ENCODE measurements at regions not wholly inside any gene's neighbourhood (a gene's known extent, or its start where the extent isn't known, plus 50 kb on each side); places are given as distances from the start of the nearest gene placed in this dataset.

- Histone ChIP-seq H3K4me3 (no peak overlapping the region), H3K9me3 (replicated peaks in 1 of 3) (no peaks in the 10 kb centered on the region), H3K36me3 (replicated peaks in 1 of 2) (no peaks in the 10 kb centered on the region), H3K4me1 (replicated peaks in 1 of 2) (no peaks in the 10 kb centered on the region), H3K27me3 (no peaks in the 10 kb centered on the region), H3K27ac (no peak overlapping the region)
- no peak for TF ChIP-seq CTCF (IDR thresholded peaks at IDR 0.05)
- TF ChIP-seq POLR2A (IDR thresholded peaks at IDR 0.05) = no peak
- WGBS, 4 donors = 46 to 53% (median 48%) methylated on average over 4 of the region's 4 CpGs
- intact Hi-C loops (cut with DNase I) = no loop called here
- no peak for DNase-seq
These were observed 467.0 kb upstream of the POT1 start for GRCh38 chr7:125396466-125397151.

GRCh38 chr7:125391921-125392320 is 462.3 kb upstream of the POT1 start:
- intact Hi-C loops (cut with DNase I) = no loop called here
- no peaks in the 10 kb centered on the region for H3K4me1 ChIP-seq (replicated peaks in 1 of 2)
- 68 to 74% (median 70%) methylated on average over 3 of the region's 3 CpGs for WGBS, 4 donors

GRCh38 chr7:125390981-125391380 is 461.4 kb upstream of the POT1 start:
- no peak overlapping the region for H3K4me3 ChIP-seq
- 37 to 62% (median 44%) methylated on average over 3 of the region's 3 CpGs for WGBS, 4 donors
- intact Hi-C loops (cut with DNase I) = no loop called here
- no peaks in the 10 kb centered on the region for H3K9me3 ChIP-seq (replicated peaks in 1 of 3)
- H3K27ac ChIP-seq = no peak overlapping the region
- no peak for DNase-seq
- no peaks in the 10 kb centered on the region for H3K27me3 ChIP-seq
- no peaks in the 10 kb centered on the region for H3K4me1 ChIP-seq (replicated peaks in 1 of 2)
- TF ChIP-seq POLR2A (IDR thresholded peaks at IDR 0.05) = no peak
- no peak for TF ChIP-seq CTCF (IDR thresholded peaks at IDR 0.05)
- no peaks in the 10 kb centered on the region for H3K36me3 ChIP-seq (replicated peaks in 1 of 2)

More at GRCh38 chr7:125391921-125392320, 462.3 kb upstream of the POT1 start:
- Histone ChIP-seq H3K4me3 (no peak overlapping the region), H3K27ac (no peak overlapping the region), H3K36me3 (replicated peaks in 1 of 2) (no peaks in the 10 kb centered on the region), H3K9me3 (replicated peaks in 1 of 3) (no peaks in the 10 kb centered on the region), H3K27me3 (no peaks in the 10 kb centered on the region)
- no peak for TF ChIP-seq POLR2A (IDR thresholded peaks at IDR 0.05)
- no peak for TF ChIP-seq CTCF (IDR thresholded peaks at IDR 0.05)
- DNase-seq = no peak

GRCh38 chr7:125386211-125386610 is 456.6 kb upstream of the POT1 start:
- intact Hi-C loops (cut with DNase I) = no loop called here
- H3K4me3 ChIP-seq = no peak overlapping the region
- H3K27ac ChIP-seq = no peak overlapping the region
- no peak for TF ChIP-seq POLR2A (IDR thresholded peaks at IDR 0.05)
- DNase-seq = no peak
- WGBS, 4 donors = 46 to 58% (median 54%) methylated on average over 3 of the region's 3 CpGs
- no peaks in the 10 kb centered on the region for H3K27me3 ChIP-seq
- H3K9me3 ChIP-seq (replicated peaks in 1 of 3) = peaks cover 0 to 4% (median 0%) of the 10 kb centered on the region in 3 donors
- H3K36me3 ChIP-seq (replicated peaks in 1 of 2) = no peaks in the 10 kb centered on the region
- no peaks in the 10 kb centered on the region for H3K4me1 ChIP-seq (replicated peaks in 1 of 2)

- H3K4me3 ChIP-seq = no peak overlapping the region
- H3K36me3 ChIP-seq (replicated peaks in 1 of 2) = no peaks in the 10 kb centered on the region
- 21 to 33% (median 30%) methylated on average over 2 of the region's 2 CpGs for WGBS, 4 donors
- no peak for DNase-seq
- no peaks in the 10 kb centered on the region for H3K4me1 ChIP-seq (replicated peaks in 1 of 2)
- H3K27me3 ChIP-seq = no peaks in the 10 kb centered on the region
- H3K9me3 ChIP-seq (replicated peaks in 1 of 3) = peaks cover 0 to 4% (median 0%) of the 10 kb centered on the region in 3 donors
- TF ChIP-seq CTCF (IDR thresholded peaks at IDR 0.05) (no peak), POLR2A (IDR thresholded peaks at IDR 0.05) (no peak)
- H3K27ac ChIP-seq = no peak overlapping the region
- intact Hi-C loops (cut with DNase I) = no loop called here
These were observed 453.7 kb upstream of the POT1 start for GRCh38 chr7:125383324-125383723.

Measured in adrenal gland (tissue), 9 donors.